ENCODE measurements at regions not wholly inside any gene's neighbourhood (a gene's known extent, or its start where the extent isn't known, plus 50 kb on each side); places are given as distances from the start of the nearest gene placed in this dataset.

GRCh38 chr2:207385903-207386302, 143.9 kb upstream of the CREB1 start:
- Histone ChIP-seq H3K4me1 (ENCODE audit: insufficient read depth, low read length, poor library complexity, severe bottlenecking) (peaks cover 22% of the 10 kb centered on the region), H3K9me2 (replicated peaks; ENCODE audit: low read depth, low read length) (no peaks in the 10 kb centered on the region), H3K79me2 (ENCODE audit: insufficient read depth, low read length) (no peaks in the 10 kb centered on the region), H2AFZ (ENCODE audit: low read length) (no peak overlapping the region), H3K4me2 (ENCODE audit: low read depth, low read length, poor library complexity, severe bottlenecking) (no peak overlapping the region), H4K20me1 (ENCODE audit: insufficient read depth, low read length, poor library complexity, severe bottlenecking) (no peaks in the 10 kb centered on the region), H3K4me3 (ENCODE audit: low read length, poor library complexity, severe bottlenecking) (no peak overlapping the region), H3K9ac (ENCODE audit: low read depth, low read length, poor library complexity, severe bottlenecking) (no peak overlapping the region), H3F3A (ENCODE audit: low read depth) (no peaks in the 10 kb centered on the region), H3K9me3 (ENCODE audit: insufficient read depth, low read depth, low read length) (peaks cover 10% of the 10 kb centered on the region; the same call in 1 of the 2 replicates), H3K27me3 (ENCODE audit: insufficient read depth, low read length, poor library complexity, severe bottlenecking) (no peaks in the 10 kb centered on the region), H3K36me3 (ENCODE audit: insufficient read depth, low read length) (no peaks in the 10 kb centered on the region)
- TF ChIP-seq EZH2phosphoT487 (IDR thresholded peaks at IDR 0.05; ENCODE audit: borderline replicate concordance) (no peak), CTCF (conservative IDR thresholded peaks at IDR 0.05; ENCODE audit: low read length) (no peak)

GRCh38 chr2:207387001-207387571, 142.7 kb upstream of the CREB1 start:
- no peaks in the 10 kb centered on the region for H3K27me3 ChIP-seq (ENCODE audit: insufficient read depth, low read length, poor library complexity, severe bottlenecking)

GRCh38 chr2:207390302-207391095, 139.3 kb upstream of the CREB1 start:
- Histone ChIP-seq H3K9ac (ENCODE audit: low read depth, low read length, poor library complexity, severe bottlenecking) (no peak overlapping the region), H3K36me3 (ENCODE audit: insufficient read depth, low read length) (no peaks in the 10 kb centered on the region), H3K9me3 (ENCODE audit: insufficient read depth, low read depth, low read length) (no peaks in the 10 kb centered on the region), H3K4me3 (ENCODE audit: low read length, poor library complexity, severe bottlenecking) (no peak overlapping the region), H3K9me2 (replicated peaks; ENCODE audit: low read depth, low read length) (no peaks in the 10 kb centered on the region), H3F3A (ENCODE audit: low read depth) (no peaks in the 10 kb centered on the region), H3K4me1 (ENCODE audit: insufficient read depth, low read length, poor library complexity, severe bottlenecking) (peaks cover 18% of the 10 kb centered on the region), H3K79me2 (ENCODE audit: insufficient read depth, low read length) (no peaks in the 10 kb centered on the region), H3K4me2 (ENCODE audit: low read depth, low read length, poor library complexity, severe bottlenecking) (no peak overlapping the region), H3K27me3 (ENCODE audit: insufficient read depth, low read length, poor library complexity, severe bottlenecking) (no peaks in the 10 kb centered on the region), H4K20me1 (ENCODE audit: insufficient read depth, low read length, poor library complexity, severe bottlenecking) (no peaks in the 10 kb centered on the region), H2AFZ (ENCODE audit: low read length) (no peak overlapping the region)
- TF ChIP-seq CTCF (conservative IDR thresholded peaks at IDR 0.05; ENCODE audit: low read length) (no peak), EZH2phosphoT487 (IDR thresholded peaks at IDR 0.05; ENCODE audit: borderline replicate concordance) (no peak)

More at GRCh38 chr2:207387001-207387571, 142.7 kb upstream of the CREB1 start:
- no peaks in the 10 kb centered on the region for H3K9me2 ChIP-seq (replicated peaks; ENCODE audit: low read depth, low read length)
- H3K9me3 ChIP-seq (ENCODE audit: insufficient read depth, low read depth, low read length), result peaks cover 7% of the 10 kb centered on the region; the same call in 1 of the 2 replicates
- peaks cover 22% of the 10 kb centered on the region for H3K4me1 ChIP-seq (ENCODE audit: insufficient read depth, low read length, poor library complexity, severe bottlenecking)
- H3K79me2 ChIP-seq (ENCODE audit: insufficient read depth, low read length), result no peaks in the 10 kb centered on the region
- no peaks in the 10 kb centered on the region for H3K36me3 ChIP-seq (ENCODE audit: insufficient read depth, low read length)
- no peaks in the 10 kb centered on the region for H3F3A ChIP-seq (ENCODE audit: low read depth)
- no peak overlapping the region for H2AFZ ChIP-seq (ENCODE audit: low read length)
- no peak overlapping the region for H3K9ac ChIP-seq (ENCODE audit: low read depth, low read length, poor library complexity, severe bottlenecking)
- no peaks in the 10 kb centered on the region for H4K20me1 ChIP-seq (ENCODE audit: insufficient read depth, low read length, poor library complexity, severe bottlenecking)
- no peak overlapping the region for H3K4me2 ChIP-seq (ENCODE audit: low read depth, low read length, poor library complexity, severe bottlenecking)
- H3K4me3 ChIP-seq (ENCODE audit: low read length, poor library complexity, severe bottlenecking), result no peak overlapping the region
- TF ChIP-seq CTCF (conservative IDR thresholded peaks at IDR 0.05; ENCODE audit: low read length) (no peak), EZH2phosphoT487 (IDR thresholded peaks at IDR 0.05; ENCODE audit: borderline replicate concordance) (no peak)

Data from Loucy (cell line).